Liver (tissue), 3 donors: ENCODE measurements at regions not wholly inside any gene's neighbourhood (a gene's known extent, or its start where the extent isn't known, plus 50 kb on each side); places are given as distances from the start of the nearest gene placed in this dataset.

Source experiments
- EGR1 ChIP-seq, 2 donors: IDR thresholded peaks; 2 replicates each; pipeline ENCODE4 v1.6.1; 2016 to 2018; ENCODE audit warnings: antibody characterized with exemption in 2 of 2, low read depth in 2 of 2
- FOXA1 ChIP-seq: IDR thresholded peaks from 2 replicates; pipeline ENCODE4 v1.6.1; 2016; ENCODE audit warnings: antibody characterized with exemption
- NR2F2 ChIP-seq: IDR thresholded peaks from 2 replicates; pipeline ENCODE4 v1.6.1; 2016; ENCODE audit warnings: antibody characterized with exemption
- RAD21 ChIP-seq, 2 donors: IDR thresholded peaks; 2 replicates each; pipeline ENCODE4 v1.6.1; 2016; ENCODE audit warnings: antibody characterized with exemption in 2 of 2, mild to moderate bottlenecking in 2 of 2
- RXRA ChIP-seq, 2 donors: IDR thresholded peaks; 2 replicates each; pipeline ENCODE4 v1.6.1; 2017 to 2018; ENCODE audit warnings: antibody characterized with exemption in 2 of 2, mild to moderate bottlenecking in 1 of 2
- SP1 ChIP-seq: IDR thresholded peaks from 2 replicates; pipeline ENCODE4 v1.6.1; 2018; ENCODE audit warnings: antibody characterized with exemption, mild to moderate bottlenecking
- TAF1 ChIP-seq: conservative IDR thresholded peaks from 2 replicates; pipeline ENCODE4 v1.6.1; 2016; ENCODE audit warnings: antibody characterized with exemption, mild to moderate bottlenecking
- YY1 ChIP-seq: IDR thresholded peaks from 2 replicates; pipeline ENCODE4 v1.6.1; 2016; ENCODE audit warnings: antibody characterized with exemption, mild to moderate bottlenecking
- TF ChIP-seq, protein P1 (sequence below): IDR thresholded peaks from 2 replicates; pipeline ENCODE4 v1.6.1; 2016; ENCODE audit warnings: antibody characterized with exemption
- TF ChIP-seq, protein P2 (sequence below): fragments of 150-350 bp; IDR thresholded peaks from 2 replicates; pipeline ENCODE4 v1.5.1; 2017; ENCODE audit warnings: improper control_type of control experiment, low read depth, low read length; ENCODE audit not compliant: missing input control
- donor health status: healthy.
- donor health status: healthy.

DNA sequence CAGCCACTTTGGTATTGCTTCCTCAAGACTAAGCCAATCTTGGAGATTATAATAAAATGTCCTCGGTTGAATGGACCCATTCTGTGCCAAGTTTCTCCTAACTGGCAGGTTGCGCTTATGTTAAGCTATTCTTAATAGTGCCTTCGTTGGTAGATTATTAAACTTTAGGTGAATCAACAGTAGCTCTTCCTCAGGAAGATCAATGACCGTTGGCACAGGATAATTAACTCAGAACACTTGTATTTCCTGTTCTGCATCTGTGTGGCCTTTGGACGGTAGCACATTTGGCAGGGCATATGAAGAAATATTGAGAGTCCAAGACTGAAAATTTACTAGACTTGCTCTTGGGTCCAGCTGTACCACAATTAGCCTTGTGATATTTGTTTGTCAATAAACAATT lies 402.9 kb downstream of the MLLT3 start:
- TF ChIP-seq, protein P1, sequence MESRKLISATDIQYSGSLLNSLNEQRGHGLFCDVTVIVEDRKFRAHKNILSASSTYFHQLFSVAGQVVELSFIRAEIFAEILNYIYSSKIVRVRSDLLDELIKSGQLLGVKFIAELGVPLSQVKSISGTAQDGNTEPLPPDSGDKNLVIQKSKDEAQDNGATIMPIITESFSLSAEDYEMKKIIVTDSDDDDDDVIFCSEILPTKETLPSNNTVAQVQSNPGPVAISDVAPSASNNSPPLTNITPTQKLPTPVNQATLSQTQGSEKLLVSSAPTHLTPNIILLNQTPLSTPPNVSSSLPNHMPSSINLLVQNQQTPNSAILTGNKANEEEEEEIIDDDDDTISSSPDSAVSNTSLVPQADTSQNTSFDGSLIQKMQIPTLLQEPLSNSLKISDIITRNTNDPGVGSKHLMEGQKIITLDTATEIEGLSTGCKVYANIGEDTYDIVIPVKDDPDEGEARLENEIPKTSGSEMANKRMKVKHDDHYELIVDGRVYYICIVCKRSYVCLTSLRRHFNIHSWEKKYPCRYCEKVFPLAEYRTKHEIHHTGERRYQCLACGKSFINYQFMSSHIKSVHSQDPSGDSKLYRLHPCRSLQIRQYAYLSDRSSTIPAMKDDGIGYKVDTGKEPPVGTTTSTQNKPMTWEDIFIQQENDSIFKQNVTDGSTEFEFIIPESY = no peak
- TF ChIP-seq EGR1 (IDR thresholded peaks at IDR 0.05; ENCODE audit: low read depth in 2 of 2) (no peak), NR2F2 (no peak), TAF1 (no peak), YY1 (no peak), SP1 (peak; percentile 41), RAD21 (IDR thresholded peaks at IDR 0.05) (no peak), RXRA (IDR thresholded peaks at IDR 0.05) (peak; percentile 38 to 64), FOXA1 (no peak)
- TF ChIP-seq, protein P2, sequence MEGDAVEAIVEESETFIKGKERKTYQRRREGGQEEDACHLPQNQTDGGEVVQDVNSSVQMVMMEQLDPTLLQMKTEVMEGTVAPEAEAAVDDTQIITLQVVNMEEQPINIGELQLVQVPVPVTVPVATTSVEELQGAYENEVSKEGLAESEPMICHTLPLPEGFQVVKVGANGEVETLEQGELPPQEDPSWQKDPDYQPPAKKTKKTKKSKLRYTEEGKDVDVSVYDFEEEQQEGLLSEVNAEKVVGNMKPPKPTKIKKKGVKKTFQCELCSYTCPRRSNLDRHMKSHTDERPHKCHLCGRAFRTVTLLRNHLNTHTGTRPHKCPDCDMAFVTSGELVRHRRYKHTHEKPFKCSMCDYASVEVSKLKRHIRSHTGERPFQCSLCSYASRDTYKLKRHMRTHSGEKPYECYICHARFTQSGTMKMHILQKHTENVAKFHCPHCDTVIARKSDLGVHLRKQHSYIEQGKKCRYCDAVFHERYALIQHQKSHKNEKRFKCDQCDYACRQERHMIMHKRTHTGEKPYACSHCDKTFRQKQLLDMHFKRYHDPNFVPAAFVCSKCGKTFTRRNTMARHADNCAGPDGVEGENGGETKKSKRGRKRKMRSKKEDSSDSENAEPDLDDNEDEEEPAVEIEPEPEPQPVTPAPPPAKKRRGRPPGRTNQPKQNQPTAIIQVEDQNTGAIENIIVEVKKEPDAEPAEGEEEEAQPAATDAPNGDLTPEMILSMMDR = no peak
